Caco-2 (cell line): ENCODE measurements at regions not wholly inside any gene's neighbourhood (a gene's known extent, or its start where the extent isn't known, plus 50 kb on each side); places are given as distances from the start of the nearest gene placed in this dataset.

Experiments used
- BruUV-seq: library from RNA; stranded (reverse); fragments of 400-500 nt; replicated peaks from 2 replicates; lab custom pipeline; 2021; lab: Mats Ljungman, UMichigan
- CTCF ChIA-PET: fragments of 300-600 bp; sonication (Branson Sonifier 250); formaldehyde crosslinking; loops from one replicate; lab custom pipeline; 2022; ENCODE audit warnings: antibody characterized with exemption; lab: Charles Lee
- POLR2A ChIA-PET: fragments of 300-600 bp; sonication (Branson Sonifier 250); formaldehyde crosslinking; loops from one replicate; lab custom pipeline; 2022; ENCODE audit warnings: antibody characterized with exemption; lab: Charles Lee
- DNase-seq, 2 experiments: peaks; one replicate each; pipeline versions ENCODE4 v3.0.0 to v3.0.0-alpha.2; 2020 to 2022
- H3K27me3 ChIP-seq: replicated peaks from 2 replicates; pipeline ENCODE4 v1.6.0; 2011; ENCODE audit warnings: low read length; ENCODE audit not compliant: control insufficient read depth, insufficient read depth
- H3K36me3 ChIP-seq: 2 replicates; pipeline ENCODE4 v1.5.1; 2011; ENCODE audit warnings: low read length; ENCODE audit not compliant: control insufficient read depth, insufficient read depth
- H3K4me1 ChIP-seq: fragments of 250-450 bp; sonication (Bioruptor Pico); 2 replicates; pipeline ENCODE4 v1.5.1; 2020; ENCODE audit warnings: mild to moderate bottlenecking
- H3K4me3 ChIP-seq: 2 replicates; pipeline ENCODE4 v1.5.1; 2011; ENCODE audit warnings: low read depth, mild to moderate bottlenecking, control low read depth, low read length
- H3K9me3 ChIP-seq: fragments of 250-450 bp; sonication (Bioruptor Pico); 2 replicates; pipeline ENCODE4 v1.5.1; 2020; ENCODE audit warnings: mild to moderate bottlenecking, moderate library complexity
- H3K27ac Mint-ChIP-seq: one replicate; pipeline ENCODE4 v1.8.0; 2022; ENCODE audit warnings: mixed read lengths; ENCODE audit not compliant: unreplicated experiment
- H3K27me3 Mint-ChIP-seq: one replicate; pipeline ENCODE4 v1.8.0; 2022; ENCODE audit warnings: mixed read lengths; ENCODE audit not compliant: insufficient read depth, unreplicated experiment
- H3K36me3 Mint-ChIP-seq: one replicate; pipeline ENCODE4 v1.8.0; 2022; ENCODE audit warnings: mild to moderate bottlenecking, mixed read lengths; ENCODE audit not compliant: insufficient read depth, unreplicated experiment
- H3K4me1 Mint-ChIP-seq: one replicate; pipeline ENCODE4 v1.8.0; 2022; ENCODE audit warnings: low read depth, mixed read lengths; ENCODE audit not compliant: unreplicated experiment
- H3K4me3 Mint-ChIP-seq: one replicate; pipeline ENCODE4 v1.8.0; 2022; ENCODE audit warnings: mild to moderate bottlenecking, moderate library complexity, mixed read lengths; ENCODE audit not compliant: unreplicated experiment
- H3K9me3 Mint-ChIP-seq: one replicate; pipeline ENCODE4 v1.8.0; 2022; ENCODE audit warnings: mixed read lengths; ENCODE audit not compliant: unreplicated experiment
- CTCF ChIP-seq, 2 experiments: fragments of 200-600 bp in 1 of 2; IDR thresholded peaks; 1 replicate in 1 of 2; 2 replicates in 1 of 2; pipeline versions ENCODE4 v1.5.1 to v1.8.0; 2011 to 2022; ENCODE audit warnings: antibody characterized with exemption in 1 of 2, control low read depth in 1 of 2, inconsistent platforms in 1 of 2, low read depth in 1 of 2, low read length in 1 of 2, mild to moderate bottlenecking in 1 of 2, moderate library complexity in 1 of 2; ENCODE audit not compliant: insufficient read depth in 1 of 2, severe bottlenecking in 1 of 2, unreplicated experiment in 1 of 2
- intact Hi-C: fragments of 100-400 bp; cut with micrococcal nuclease; formaldehyde crosslinking; loops from one replicate; pipeline ENCODE4 v1.10.0; 2022; ENCODE audit not compliant: unreplicated experiment

- H3K27me3 Mint-ChIP-seq: no peaks in the 10 kb centered on the region
- H3K4me1 ChIP-seq: peaks cover 64% of the 10 kb centered on the region
- CTCF ChIA-PET: interaction anchor here (0.6 to 1.4 kb wide), 2 partner anchors 11 to 41 kb away, joined by 3 read pairs; no protein-coding TSS in a partner anchor
- DNase-seq: peak; percentile 9 to 47
- H3K4me3 ChIP-seq: no peak overlapping the region
- H3K27me3 ChIP-seq: no peaks in the 10 kb centered on the region
- intact Hi-C loops: no loop called here
- no peak for TF ChIP-seq CTCF (IDR thresholded peaks at IDR 0.05; ENCODE audit: insufficient read depth in 1 of 2, low read depth in 1 of 2, low read length in 1 of 2, severe bottlenecking in 1 of 2, unreplicated experiment in 1 of 2)
- no peaks in the 10 kb centered on the region for H3K36me3 ChIP-seq
- H3K36me3 Mint-ChIP-seq: no peaks in the 10 kb centered on the region
- BruUV-seq: no TSS peak
- H3K9me3 Mint-ChIP-seq: no peaks in the 10 kb centered on the region
- POLR2A ChIA-PET: no interaction called here
- no peaks in the 10 kb centered on the region for H3K9me3 ChIP-seq
- peaks cover 42% of the 10 kb centered on the region for H3K4me1 Mint-ChIP-seq
- peak overlapping the region; percentile 3 for H3K27ac Mint-ChIP-seq
- H3K4me3 Mint-ChIP-seq: peak overlapping the region; percentile 0
These were observed 109.0 kb upstream of the DAB2 start for GRCh38 chr5:39533749-39534148.

- Histone ChIP-seq H3K9me3 (no peaks in the 10 kb centered on the region), H3K4me1 (peaks cover 67% of the 10 kb centered on the region), H3K27me3 (no peaks in the 10 kb centered on the region), H3K36me3 (no peaks in the 10 kb centered on the region), H3K4me3 (no peak overlapping the region)
- no peaks in the 10 kb centered on the region for H3K36me3 Mint-ChIP-seq
- peak overlapping the region; percentile 25 for H3K27ac Mint-ChIP-seq
- H3K4me1 Mint-ChIP-seq: peaks cover 43% of the 10 kb centered on the region
- no peak overlapping the region for H3K4me3 Mint-ChIP-seq
- no peaks in the 10 kb centered on the region for H3K27me3 Mint-ChIP-seq
- ChIA-PET CTCF (no interaction called here), POLR2A (interaction anchor here (1.2 kb wide), 1 partner anchor 107 kb away, joined by 3 read pairs; the partner anchor contains the start of gene DAB2)
- TF ChIP-seq CTCF (IDR thresholded peaks at IDR 0.05; ENCODE audit: insufficient read depth in 1 of 2, low read depth in 1 of 2, low read length in 1 of 2, severe bottlenecking in 1 of 2, unreplicated experiment in 1 of 2): no peak
- DNase-seq: no peak
- H3K9me3 Mint-ChIP-seq: no peaks in the 10 kb centered on the region
- no TSS peak for BruUV-seq
- intact Hi-C loops: no loop called here
These were observed 107.7 kb upstream of the DAB2 start for GRCh38 chr5:39532511-39532910.

GRCh38 chr5:39531306-39531705 lies 106.5 kb upstream of the DAB2 start:
- Histone ChIP-seq H3K27me3 (no peaks in the 10 kb centered on the region), H3K36me3 (no peaks in the 10 kb centered on the region), H3K4me3 (no peak overlapping the region), H3K9me3 (no peaks in the 10 kb centered on the region), H3K4me1 (peaks cover 70% of the 10 kb centered on the region)
- no peaks in the 10 kb centered on the region for H3K36me3 Mint-ChIP-seq
- ChIA-PET POLR2A (no interaction called here), CTCF (no interaction called here)
- H3K4me3 Mint-ChIP-seq: no peak overlapping the region
- peak overlapping the region; percentile 25 for H3K27ac Mint-ChIP-seq
- H3K9me3 Mint-ChIP-seq: no peaks in the 10 kb centered on the region
- no peaks in the 10 kb centered on the region for H3K27me3 Mint-ChIP-seq
- H3K4me1 Mint-ChIP-seq: peaks cover 52% of the 10 kb centered on the region
- intact Hi-C loops: no loop called here
- BruUV-seq: no TSS peak
- no peak for DNase-seq
- no peak for TF ChIP-seq CTCF (IDR thresholded peaks at IDR 0.05; ENCODE audit: insufficient read depth in 1 of 2, low read depth in 1 of 2, low read length in 1 of 2, severe bottlenecking in 1 of 2, unreplicated experiment in 1 of 2)
